NCI-H82 (cell line): ENCODE measurements at regions not wholly inside any gene's neighbourhood (a gene's known extent, or its start where the extent isn't known, plus 50 kb on each side); places are given as distances from the start of the nearest gene placed in this dataset.

Experiments used
- DNase-seq: peaks from one replicate; lab custom pipeline; 2025; lab: John Stamatoyannopoulos, UW

DNA sequence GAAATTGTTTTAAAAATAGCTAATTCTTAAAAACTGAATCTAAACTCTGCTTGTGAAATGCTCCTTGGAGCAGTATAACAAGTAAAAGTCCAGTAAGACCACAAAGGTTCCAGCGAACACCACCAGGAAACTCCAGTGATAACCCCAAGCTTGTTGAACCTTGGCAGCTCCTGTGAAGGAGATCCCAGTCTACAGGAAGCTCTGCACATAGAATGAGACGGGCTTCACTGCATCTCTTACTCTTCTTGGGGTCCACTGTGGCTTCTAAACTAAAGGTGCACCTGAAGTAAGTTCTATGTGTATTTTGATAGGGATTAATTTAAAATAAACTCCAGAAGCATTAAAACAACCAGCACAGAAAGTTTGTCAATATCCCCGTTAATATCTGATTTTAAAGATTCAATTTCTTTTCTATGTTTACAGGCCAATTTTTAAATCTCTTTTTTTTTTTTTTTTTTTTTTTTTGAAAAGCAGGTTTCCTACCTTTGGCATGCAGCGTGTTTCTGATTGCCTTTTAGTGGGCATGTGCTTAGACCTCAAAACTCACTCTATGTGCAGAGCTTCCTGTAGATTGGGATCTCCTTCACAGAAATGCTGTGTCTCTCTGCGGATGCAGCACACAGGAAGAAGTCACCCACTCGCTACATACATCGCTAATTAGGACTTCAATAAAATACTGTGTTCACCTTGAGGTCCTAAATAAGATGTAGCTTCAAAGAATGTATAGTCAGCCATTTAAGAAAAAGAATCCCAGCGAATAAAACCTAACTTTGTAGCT, 508.5 kb downstream of the KLF12 start:
- DNase-seq = no peak

DNA sequence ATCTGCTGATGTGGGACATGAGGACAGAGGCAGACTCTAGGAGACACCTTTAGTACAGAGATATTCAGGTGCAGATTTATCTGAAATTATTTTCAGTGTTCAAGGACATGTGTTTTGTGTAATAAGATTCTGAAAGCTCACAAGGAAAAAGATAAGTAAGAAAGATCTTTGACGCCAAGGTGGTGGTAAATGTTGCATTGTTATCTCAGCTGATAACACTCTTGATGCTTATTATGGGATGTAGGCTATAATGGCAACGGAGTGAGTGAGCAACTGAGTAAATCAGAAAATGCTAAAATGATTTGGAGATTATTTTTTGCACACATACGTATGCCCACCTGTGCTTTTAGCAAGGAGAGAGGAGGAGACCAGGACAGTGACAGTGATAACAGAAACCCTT, 510.9 kb downstream of the KLF12 start:
- DNase-seq = no peak

DNA sequence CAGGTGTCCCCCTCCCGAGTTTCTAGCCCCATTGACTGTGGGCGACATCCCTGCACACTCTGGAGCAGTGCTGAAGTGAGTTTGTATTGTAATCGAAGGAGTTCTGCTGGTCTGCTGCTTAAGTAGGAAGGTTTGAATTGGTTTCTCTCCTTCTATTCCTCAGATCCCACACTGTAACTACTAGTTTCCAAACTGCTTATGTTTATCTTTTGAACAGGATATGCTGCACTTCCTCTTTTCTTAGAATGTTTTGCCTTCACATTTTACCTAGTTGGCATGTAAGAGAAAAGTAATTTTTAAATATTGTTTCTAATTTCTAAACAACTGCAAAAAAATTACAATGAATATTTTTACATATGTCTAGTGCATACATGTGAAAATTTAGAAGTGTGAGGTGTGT, 511.8 kb downstream of the KLF12 start:
- DNase-seq = no peak

DNA sequence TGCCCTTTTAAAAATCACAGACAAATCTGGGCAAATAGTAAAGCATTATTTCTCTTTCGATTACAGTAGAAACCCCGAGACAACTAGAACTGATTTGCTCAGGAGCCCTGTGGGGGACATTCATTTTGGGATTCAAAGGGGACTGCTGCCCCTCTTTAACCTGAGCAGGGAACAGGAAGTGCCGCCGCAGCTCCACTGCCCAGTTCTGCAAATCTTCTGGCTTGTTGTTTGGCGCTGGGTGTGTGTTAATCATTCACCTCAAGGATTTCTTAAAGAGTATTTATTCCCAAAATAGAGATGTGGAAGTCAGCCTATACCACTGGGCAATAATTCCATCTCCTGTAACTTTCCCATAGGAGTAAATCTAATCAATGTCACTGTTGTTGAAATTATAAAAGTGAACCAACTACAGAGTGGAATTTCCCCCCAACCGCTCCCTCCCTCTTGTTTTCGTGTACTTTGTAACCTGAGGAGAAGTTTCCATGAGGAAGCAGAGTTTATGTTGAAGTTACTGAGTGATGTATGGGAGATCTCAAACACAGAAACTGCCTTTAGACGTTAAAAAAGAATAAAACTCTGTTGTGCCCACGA, 515.8 kb downstream of the KLF12 start:
- DNase-seq = no peak

DNA sequence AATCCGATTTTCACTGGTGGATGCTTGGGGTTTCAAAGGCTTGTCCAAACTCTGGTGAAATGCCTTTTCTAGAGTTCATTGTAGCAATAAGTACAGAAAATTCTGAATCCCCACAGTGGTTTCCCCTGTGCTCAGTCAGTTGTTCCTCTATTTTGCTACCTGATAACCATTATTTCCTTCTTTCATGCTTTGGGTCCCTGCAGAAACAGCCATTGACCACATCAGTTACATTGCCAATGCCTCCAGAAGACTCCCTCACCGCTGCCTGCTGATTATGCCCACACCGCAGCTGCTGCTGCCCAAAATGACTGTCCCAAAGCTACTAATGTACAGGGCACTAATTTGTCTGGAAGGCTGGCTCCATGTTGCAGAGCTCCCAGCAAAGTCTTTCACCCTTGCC, 517.3 kb downstream of the KLF12 start:
- DNase-seq = no peak

DNA sequence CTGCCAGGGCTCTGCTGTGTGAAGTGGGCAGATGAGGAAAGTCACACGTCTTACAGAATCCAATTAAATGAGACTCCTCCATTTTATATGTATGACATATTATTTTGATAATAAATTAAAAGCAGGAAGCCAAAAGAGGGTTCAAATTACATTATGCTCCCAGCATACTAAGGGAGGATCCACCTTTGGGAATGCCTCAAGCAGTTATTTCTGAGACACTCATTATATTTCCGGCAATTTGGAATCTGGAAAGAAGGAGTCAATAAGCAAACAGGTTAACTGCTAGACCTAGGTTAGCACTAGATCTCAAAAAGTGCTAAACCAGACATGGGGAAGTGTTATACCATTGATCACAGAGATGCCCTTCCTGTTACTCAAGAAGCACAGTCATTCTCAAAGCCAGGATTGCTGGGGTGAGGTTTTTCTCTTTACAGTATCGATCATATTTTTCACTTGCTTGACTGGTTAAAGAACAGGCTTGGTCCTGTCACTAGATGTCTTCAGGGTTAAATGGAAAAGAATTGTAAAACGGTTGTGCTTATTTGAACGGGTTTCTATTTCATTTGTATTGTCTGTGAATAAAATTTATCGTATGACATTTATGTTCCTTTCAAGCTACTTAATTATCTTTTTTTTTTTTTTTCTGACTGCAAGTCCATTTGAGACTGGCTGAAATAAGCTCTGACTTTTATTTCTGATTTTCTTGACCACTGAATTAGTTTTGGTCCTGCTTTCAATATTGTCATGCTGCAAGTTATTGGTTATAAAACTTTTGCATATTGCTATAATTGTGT, 523.2 kb downstream of the KLF12 start:
- no peak for DNase-seq

DNA sequence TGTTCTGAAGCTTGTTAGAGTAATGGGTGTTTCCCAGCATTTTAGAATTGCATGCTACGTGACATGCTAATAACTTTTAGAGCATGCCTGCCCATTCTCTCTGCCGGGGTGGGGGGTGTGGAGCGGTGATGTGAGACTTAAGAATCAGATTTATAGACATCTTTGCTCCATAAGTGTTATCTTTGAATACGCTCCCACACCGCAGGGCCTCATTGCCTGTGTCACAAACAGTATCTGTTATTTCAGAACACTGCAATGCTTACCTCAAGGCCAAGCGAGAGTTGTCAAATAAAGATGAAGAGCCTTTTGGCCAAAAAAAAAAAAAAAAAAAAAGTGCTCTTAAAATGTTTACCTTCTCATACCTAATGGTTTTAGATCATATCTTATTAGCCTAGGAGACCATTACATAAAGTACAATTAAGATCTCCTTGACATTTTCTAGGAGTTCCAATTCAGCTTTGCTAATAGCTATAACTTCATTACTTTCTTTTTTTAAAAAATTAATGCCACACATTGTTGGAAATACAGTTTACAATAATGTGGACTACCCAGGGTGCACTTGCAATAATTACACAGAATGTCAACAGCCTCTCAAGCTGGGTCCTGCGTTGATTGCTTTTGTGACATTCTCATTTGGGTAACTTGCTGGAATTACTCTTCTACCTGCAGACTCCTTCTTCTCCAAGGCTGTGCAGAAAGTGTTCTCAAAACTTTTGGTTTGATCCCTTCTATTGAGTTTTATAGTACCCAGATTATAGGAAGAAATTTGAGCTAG, 525.3 kb downstream of the KLF12 start:
- DNase-seq = no peak

DNA sequence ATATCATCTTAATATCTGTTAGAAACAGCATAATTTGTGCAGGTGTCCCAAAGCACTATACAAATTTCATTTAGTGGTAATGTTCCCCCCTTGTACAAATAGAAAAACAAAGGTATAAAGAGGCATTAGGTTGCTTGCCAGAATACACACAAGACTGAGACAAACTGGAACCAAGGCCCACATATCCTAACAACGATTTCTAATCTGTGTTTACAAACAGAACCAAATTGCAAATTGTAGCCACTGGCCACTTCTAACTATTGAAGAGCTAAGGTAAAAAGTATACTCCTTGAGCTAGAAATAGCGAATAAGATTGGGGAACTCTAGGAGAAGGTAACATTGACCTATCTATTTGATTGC, 526.1 kb downstream of the KLF12 start:
- DNase-seq = no peak

DNA sequence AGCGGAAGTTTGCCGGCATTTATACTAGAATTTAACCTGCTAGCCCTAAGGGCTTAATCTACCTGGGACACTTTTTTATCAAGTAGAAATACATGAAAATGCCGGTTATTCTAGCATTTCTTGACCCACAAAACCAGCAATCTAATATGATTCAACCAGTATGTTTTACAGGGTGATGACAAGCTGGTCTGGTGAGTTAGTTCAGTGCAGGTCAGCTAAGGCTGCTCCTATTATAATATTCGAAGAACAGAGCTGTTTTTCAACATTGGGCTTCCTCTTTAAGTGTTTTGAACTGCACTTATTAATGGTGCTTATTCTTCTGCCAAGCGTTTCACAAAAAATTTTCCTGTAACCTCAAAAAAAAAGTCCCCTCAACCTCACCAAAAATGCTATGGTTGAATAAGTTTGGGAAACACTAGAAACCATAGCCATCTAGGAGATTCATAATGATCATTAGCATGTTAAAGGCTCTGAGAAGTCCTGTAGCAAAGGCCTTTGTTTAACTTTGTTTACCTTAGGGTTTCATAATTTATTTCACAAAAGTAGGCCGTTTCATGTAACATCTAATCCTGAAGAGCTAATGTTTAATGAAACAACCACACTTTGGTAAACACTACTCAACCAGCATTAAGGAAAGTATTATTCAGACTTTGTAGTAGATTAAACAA, 526.6 kb downstream of the KLF12 start:
- no peak for DNase-seq

DNA sequence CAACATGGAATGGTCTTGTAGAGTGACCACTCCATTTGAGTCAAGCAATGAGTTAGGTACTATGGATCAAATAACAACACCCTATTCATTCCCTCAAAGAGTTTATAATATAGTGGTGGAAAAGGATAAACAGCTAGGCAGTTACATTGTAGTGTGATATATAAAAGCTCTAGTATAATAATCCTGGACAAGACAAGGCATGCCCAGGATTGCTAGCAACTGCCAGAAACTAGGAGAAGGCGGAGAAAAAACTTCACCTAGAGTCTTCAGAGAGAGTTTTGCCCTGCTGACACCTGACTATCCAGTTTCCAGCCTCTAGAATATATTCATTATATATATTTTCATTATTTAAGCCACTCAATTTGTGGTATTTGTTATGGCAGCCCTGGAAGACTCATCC, 530.6 kb downstream of the KLF12 start:
- no peak for DNase-seq

DNA sequence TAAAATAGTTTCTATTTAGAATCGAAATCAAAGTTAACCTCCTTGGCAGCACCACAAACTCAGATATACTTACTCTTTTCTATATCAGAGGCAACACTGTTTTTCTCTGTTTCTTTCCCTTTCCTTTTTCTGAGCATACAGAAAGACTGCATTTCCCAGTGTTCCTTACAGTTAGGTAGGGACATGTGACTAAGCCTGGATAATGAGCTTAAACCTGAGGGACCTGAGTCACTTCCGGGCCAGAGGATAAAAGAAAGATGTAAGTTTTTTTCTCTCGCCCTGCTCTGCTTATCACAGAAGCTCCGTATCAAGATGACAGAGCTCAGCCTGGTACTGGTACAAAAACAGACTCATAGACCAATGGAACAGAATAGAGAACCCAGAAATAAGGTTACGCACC, 531.9 kb downstream of the KLF12 start:
- DNase-seq = peak; percentile 89

DNA sequence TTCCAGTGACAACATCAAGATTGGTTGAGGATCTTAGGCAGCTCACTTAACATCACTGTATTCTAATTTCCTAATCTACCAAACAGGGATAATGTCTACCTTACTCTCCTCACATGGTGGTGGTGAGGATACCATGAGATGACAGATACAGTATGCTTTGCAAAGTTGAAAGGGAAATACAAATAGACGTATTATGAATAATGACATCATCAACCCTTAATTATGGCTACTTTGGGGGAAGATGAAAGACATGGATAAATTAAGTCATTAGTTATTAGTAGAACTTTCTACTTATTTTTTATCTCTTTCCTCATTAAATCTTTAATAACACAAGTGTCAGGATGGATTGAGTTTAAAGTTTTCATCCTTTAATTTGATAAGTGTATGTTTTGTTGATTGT, 532.5 kb downstream of the KLF12 start:
- DNase-seq = no peak

DNA sequence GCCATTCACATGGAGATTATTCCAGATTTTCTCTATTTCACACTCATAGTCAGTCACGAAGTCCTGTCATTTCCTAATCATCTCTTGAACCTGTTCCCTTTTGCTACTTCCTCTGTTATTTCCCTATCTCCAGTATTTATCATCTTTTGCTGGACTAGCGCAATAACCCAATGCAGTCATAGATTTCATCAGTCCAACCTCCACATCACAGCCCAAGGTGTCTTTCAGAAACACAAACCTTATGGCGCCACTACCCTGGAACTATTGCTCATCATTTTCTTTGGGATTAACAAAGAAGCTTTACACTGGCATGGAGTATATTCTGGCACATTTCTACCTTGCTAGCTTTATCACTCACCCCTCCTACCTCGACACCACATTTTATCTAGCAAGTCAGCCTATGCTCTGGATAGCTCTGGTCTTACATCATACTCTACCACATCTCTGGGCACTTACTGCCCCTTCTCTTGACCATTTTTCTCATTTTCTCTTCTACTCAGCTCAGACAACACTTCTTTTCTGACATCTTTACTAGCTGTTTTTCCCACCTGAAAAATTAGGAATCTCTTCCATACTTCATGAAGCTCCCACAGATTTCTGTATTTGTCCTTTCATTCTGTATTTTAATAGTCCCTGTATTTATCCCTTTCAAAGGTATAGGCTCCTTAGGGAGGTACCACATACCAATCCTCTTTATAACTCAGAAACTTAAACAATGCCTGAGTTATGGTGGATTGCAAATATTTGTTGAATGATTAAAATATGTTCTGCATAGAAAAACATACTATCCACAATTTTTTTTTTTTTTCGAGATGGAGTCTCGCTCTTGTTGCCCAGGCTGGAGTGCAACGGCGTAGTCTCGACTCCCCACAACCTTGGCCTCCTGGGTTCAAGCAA, 534.7 kb downstream of the KLF12 start:
- DNase-seq = no peak

DNA sequence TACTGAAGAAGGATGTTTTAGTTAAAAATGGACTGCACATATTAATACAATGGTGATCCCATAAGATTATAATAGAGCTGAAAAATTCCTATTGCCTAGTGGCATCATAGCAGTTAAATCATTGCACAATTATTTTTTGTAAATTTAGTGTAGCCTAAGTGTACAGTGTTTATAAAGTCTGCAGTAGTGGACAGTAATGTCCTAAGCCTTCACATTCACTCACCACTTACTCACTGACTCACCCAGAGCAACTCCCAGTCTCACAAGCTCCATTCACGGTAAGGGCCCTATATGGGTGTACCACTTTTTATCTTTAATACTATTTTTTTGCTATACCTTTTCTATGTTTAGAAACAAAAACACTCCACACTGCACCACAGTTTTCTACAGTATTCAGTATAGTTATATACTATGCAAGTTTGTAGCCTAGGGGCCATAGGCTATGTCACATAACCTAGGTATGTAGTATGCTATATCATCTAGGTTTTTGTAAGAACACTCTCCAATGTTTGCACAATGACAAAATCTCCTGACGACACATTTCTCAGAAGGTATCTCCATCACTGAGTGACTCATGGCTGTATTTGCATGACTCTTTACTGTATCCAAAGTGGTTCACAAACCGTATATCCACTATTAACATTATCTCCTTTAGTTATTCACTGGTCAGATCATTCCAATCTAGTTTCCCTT, 536.0 kb downstream of the KLF12 start:
- no peak for DNase-seq

DNA sequence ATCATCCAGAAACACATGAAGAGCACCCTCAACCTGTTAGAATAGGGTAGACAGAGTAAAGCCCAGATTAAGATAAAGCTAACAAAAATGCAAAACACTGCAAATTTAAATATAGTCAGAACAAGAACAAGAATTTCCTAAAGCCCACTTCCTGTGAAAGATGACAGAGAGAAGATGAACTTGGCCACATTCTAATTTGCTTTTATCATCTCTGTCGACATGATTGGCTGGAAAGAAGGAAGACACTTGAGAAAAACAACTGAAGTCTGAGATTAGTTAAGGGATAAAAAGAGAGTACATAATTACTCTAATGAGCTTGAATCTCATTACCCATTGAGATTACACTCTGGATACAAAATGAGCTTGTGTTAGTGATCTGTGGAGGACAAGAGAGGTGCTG, 537.6 kb downstream of the KLF5 start:
- peak; percentile 90 for DNase-seq

DNA sequence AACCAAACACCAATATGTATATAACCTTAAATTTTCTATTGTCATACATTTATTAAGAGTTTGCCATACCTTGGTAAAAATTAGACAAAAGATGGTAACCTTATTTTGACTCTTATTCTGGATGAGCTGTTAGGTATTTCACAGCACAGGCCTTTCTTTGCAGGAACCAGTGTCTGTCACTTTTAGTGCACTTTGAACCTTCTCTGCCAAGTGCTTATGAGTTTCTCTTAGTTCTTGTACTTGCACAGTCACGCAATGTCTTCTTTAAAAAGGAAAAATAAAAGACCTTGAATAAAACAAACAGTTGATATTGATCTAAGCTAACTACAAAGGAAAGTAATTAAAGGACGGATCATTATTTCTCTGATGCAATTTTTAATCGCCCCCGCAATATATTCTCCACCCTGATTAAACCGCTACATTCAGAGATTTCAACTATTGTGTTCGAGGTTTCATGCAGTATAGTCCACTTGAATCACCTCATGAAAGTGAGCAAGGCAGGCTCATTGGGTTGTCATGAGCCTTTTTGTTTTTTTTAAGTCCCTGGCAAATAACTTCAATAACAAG, 534.5 kb downstream of the KLF5 start:
- DNase-seq = no peak

DNA sequence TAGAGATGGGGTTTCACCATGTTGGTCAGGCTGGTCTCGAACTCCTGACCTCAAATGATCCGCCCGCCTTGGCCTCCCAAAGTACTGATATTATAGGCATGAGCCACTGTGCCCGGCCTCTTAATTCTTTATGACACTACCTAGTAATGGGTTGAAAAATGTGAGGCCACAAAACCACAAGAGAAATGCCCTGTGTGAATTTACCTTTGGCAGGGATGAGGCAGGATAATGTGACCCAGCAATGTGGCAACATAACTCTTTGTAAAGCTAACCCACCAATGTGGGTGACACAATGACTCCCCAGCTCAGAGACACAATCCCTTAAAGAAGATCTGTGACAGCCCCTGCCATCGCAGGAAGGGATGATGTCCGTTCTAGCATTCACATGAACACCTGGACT, 533.1 kb downstream of the KLF5 start:
- no peak for DNase-seq

DNA sequence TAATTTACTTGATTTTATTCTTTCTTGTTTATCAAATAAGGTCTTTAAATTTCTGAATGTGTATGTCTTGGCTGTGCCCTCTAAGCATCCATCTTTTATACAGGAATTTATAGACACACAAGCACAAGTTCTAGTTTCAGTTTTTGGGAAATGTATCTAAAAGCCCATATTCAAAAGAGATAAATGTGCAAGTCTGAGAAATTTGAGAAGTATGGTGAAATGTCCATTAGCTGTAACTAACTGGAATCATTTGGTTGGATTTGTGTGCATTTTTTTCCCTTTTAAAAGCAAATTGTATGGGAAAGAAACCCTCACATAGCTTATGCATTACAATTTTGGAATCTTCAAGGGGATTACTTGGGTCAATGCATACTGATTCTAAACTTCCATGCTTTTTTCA, 532.0 kb downstream of the KLF5 start:
- DNase-seq = no peak

DNA sequence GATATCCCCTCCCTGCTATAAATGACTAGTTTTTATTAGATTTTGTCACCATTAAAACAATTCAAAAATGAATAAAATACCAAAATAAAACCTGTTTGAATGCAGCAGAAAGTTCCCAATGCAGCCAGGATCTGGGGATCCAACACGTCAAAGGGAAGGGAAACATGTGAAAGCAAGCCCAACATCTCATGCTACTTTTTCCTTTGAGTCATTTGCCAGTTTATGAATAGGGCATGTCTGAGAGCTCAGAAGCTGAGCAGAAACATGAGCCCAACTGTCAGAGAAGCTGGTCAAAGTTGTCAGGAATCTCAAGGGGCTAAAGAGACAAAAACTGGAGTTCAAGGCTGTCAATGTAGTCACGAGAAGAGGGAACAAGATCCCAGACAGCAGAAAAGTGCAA, 526.4 kb downstream of the KLF5 start:
- DNase-seq = no peak

DNA sequence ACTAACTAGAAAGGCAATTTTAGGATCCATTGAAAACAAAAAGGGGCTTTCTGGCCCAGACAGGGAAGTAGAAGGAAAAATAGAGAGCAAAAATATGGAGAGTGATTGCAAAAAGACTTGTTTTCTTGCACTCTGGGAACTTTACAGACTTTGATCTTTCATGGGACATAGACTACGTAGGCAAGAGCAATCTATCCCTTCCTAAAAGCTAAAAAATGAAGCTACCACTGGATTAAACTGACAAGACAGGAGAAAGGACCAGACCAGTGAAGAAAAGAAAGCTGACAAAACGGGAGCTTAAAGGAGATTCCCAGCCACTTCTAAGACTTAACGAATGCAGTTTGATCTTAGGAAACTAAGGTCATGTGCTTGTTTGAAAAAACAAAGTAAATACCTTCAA, 524.5 kb downstream of the KLF5 start:
- DNase-seq = no peak
